GM12892 (cell line): ENCODE measurements at regions not wholly inside any gene's neighbourhood (a gene's known extent, or its start where the extent isn't known, plus 50 kb on each side); places are given as distances from the start of the nearest gene placed in this dataset.
"Not testable (repeated sequence)": the region's sequence is repeated elsewhere in the genome, so short reads cannot be mapped to it uniquely, and the experiment has no call there.

Source experiments
- DNase-seq: peaks from one replicate; pipeline ENCODE4 v3.0.0; 2011; ENCODE audit not compliant: insufficient read length
- FAIRE-seq: peaks from 2 replicates; lab custom pipeline; 2011; peaks lifted over from hg19 to GRCh38; lab: Jason Lieb, UNC
- POLR2A ChIP-seq: IDR thresholded peaks from 2 replicates; pipeline ENCODE4 v1.6.1; 2011; ENCODE audit warnings: low read depth, low read length, control low read depth
- POLR2AphosphoS5 ChIP-seq: IDR thresholded peaks from 2 replicates; pipeline ENCODE4 v1.6.1; 2011; ENCODE audit warnings: low read depth, low read length, control low read depth
- TAF1 ChIP-seq: IDR thresholded peaks from 2 replicates; pipeline ENCODE4 v1.6.1; 2011; ENCODE audit warnings: low read depth, mild to moderate bottlenecking, control low read depth, low read length, borderline replicate concordance

- no peak for TF ChIP-seq TAF1
- no peak for TF ChIP-seq POLR2AphosphoS5
- FAIRE-seq (no peak), DNase-seq (no peak)
These were observed 51.1 kb downstream of the DOP1B start for GRCh38 chr21:36207577-36208320.

DNA sequence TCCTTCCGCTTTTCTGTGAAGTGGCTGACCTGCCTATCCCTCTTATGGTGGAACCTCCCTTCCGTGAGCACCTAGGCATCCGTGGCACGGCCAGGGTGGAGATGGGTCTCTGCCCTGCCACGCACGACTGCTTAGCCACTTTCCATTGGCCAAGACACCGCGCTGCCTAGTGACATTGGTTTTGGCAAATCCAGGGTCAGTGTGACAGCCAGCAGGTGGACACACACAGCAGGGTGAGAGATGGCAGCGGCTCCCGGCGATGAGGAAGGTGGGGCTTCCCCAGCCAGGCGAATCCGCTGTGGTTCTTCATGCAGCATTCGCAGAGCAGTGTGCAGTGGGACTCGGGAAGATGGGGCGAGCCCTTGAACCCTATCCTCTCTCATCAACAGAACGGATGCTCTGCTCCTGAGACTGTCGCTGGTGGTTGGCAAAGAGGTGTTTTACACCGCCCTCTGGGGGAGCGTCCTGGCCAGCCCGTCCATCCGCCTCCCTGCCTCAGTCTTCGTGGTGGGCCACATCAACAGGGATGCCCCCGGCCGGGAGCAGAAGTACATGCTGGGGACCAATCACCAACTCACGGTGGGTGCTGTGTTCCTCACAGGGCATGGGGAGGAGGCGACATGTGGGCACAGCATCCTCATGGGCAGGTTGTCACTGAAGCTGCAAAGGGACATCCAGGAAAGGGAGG, 51.8 kb downstream of the DOP1B start:
- TF ChIP-seq POLR2AphosphoS5 (no peak), POLR2A (no peak), TAF1 (no peak)
- DNase-seq (no peak), FAIRE-seq (no peak)

DNA sequence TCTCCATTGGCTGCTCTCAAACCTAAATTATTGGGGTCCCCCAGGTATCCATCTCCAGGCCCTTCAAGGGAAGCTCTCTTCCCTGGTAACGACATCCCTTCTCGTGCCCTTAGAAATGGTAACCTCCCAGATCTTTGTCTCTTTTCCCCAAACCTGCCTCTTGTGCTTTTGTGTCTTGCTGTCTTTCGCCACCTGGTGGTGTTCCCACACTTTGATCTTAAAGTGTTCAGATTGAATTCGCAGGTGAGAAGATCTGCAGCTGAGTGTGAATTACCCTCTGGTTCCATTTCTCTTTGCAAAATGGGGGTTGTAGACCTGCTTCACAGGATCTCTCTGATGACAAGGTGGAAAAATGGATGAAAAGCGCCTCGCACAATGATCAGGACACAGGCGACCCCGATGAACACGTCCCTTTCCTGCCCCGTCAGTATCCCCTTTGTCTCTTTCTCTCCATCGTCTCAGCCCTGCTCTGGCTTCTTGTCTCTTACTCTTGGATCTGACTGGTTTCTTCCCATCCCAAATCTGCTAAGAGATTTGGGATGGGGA, 53.1 kb downstream of the DOP1B start:
- FAIRE-seq = peak; percentile 69
- TF ChIP-seq POLR2A (no peak), TAF1 (no peak), POLR2AphosphoS5 (no peak)
- DNase-seq = peak; percentile 23

DNA sequence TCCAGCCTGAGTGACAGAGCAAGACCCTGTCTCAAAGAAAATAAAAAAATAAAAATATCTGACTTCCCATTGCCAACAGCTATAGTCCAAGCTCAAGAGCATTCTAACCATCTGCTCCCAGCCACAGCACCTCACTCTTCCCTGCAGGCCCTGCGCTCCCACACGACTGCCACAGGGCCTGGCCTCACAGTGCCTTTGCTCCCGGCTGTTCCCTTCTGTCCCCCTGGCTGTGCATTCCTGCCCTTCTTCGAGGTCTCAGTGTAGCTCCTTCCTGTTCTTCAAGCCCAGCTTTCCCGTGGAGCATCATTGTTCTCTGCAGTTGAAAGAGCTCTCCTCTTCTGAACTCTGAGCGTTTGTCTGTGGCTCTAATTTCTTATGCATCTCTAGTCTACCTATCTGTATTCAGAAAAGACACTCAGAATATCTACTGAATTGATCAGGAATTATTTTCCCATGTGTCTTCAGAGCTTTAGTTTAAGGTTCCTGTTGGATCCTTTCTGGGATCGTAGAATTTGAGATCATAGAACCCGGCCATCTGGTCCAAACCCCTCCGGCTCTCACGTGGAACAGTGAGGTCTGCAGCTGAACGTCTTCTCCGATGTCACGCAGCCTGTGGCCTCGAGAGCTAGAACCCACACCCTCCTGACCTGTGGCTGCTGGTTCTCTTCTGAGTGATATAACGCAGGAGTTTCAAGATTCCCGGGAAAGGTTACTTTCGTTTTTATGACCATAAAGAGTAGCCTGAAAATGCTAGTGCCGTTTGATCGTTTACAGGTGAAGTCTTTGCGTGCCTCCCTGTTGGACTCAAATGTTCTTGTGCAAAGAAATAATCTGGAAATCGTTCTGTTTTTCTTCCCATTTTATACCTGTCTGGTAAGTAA, 54.4 kb downstream of the DOP1B start:
- DNase-seq (no peak), FAIRE-seq (no peak)
- TF ChIP-seq POLR2A (no peak), TAF1 (no peak), POLR2AphosphoS5 (no peak)

DNA sequence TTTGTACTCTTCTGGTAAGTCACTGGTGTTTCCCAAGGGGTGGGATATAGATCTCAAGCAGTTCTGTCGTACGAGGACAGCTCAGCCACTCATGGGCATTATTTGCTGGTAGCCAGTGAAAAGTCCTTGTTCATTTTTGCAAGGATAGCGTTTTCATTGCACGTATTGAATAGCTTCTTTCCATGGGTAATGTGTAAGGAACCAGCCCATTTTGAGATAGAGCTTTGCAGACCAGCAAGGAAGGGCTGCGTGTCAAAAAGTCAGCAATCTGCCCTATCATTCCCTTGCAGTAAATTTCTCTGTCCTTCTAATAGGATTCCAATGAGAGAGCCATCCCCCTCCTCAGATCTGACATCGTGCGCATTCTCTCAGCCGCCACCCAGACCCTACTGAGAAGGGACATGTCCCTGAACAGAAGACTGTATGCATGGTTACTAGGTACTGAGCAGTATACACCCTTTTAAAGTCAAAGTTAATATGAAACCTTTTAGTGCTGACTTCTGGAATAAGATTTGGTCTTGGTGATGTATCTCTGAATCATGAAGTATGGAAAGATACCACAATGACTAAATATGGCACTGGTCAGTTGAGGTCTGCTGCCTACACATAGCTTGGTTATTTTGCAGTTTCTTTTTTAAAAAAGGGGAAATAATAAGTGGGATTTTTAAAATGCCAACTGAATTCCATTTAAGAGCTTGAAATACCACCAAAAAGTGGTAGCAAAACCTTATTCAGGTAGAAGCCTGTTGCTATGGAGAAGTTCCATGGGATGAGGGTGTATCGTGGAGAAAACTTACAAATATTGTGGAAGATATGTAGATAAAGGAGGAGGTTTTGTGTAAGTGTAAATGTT, 55.3 kb downstream of the DOP1B start:
- no peak for DNase-seq
- no peak for TF ChIP-seq POLR2AphosphoS5
- TF ChIP-seq TAF1 = no peak
- no peak for TF ChIP-seq POLR2A
- FAIRE-seq = no peak

GRCh38 chr21:36212513-36212780, 55.8 kb downstream of the DOP1B start:
- DNase-seq (no peak), FAIRE-seq (no peak)
- TF ChIP-seq POLR2AphosphoS5 = no peak
- TF ChIP-seq POLR2A = no peak
- no peak for TF ChIP-seq TAF1

DNA sequence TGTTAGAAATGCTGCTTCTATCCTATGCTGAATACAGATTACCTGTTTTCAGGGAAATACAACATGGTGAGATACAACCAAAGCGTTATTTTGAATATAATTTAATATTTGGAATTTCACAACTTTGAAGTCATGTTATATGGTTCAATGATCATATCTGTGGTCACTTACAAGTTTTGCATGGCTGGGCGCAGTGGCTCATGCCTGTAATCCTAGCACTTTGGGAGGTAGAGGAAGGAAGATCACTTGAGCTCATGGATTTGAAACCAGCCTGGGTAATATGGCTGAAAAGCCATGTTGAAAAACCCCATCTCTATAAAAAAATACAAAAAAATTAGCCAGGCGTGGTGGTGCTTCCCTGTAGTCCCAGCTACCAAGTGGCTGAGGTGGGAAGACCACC, 57.9 kb downstream of the DOP1B start:
- FAIRE-seq (no peak), DNase-seq (no peak)
- TF ChIP-seq POLR2A = no peak
- no peak for TF ChIP-seq POLR2AphosphoS5
- TF ChIP-seq TAF1 = no peak

GRCh38 chr21:36217743-36218142, 61.1 kb downstream of the DOP1B start:
- DNase-seq (no peak), FAIRE-seq (no peak)
- no peak for TF ChIP-seq TAF1
- TF ChIP-seq POLR2AphosphoS5 = no peak

GRCh38 chr21:36218691-36219090, 62.1 kb downstream of the DOP1B start:
- FAIRE-seq (no peak), DNase-seq (no peak)
- TF ChIP-seq TAF1 (no peak), POLR2AphosphoS5 (no peak), POLR2A (no peak)

DNA sequence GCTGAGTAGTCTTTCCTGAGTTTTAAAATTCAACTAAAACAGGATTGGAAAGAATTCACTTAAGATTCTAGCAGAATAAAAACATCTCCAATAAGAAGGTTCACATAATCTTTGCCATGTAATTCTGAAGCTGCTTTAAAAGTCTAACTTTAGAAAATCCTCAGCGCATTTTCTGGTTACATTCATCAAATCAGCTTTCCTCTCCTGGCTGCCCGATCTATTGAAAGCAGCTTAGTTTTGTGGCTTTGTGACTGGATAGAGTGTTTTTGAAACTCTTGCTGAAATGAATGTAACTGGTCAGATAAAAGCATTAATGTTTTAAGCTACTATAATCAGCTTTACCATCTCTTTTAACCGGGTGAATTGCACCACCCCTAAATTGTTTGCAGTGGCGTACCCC, 66.8 kb downstream of the DOP1B start:
- TF ChIP-seq POLR2AphosphoS5 (no peak), TAF1 (no peak), POLR2A (no peak)
- DNase-seq (no peak), FAIRE-seq (no peak)

DNA sequence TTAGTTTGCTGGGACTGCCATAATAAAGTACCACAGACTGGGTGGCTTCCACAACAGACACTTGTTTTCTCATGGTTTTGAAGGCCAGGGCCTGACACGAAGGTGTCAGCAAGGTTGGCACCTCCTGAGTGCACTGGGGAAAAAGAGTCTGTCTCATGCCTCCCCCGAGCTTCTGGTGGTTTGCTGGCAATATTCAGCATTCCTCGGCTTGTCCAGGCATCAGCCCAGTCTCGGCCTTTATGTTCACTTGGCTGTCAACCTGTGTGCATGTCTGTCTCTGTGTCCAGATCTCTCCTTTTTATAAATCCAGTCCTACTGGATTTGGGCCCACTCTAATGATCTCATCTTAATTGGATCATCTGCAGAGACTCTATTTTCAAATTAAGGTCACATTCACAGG, 72.6 kb downstream of the DOP1B start:
- DNase-seq (no peak), FAIRE-seq (peak; percentile 56)
- TF ChIP-seq POLR2AphosphoS5 (no peak), POLR2A (no peak), TAF1 (no peak)

- FAIRE-seq = not testable (repeated sequence)
These were observed 74.8 kb downstream of the DOP1B start for GRCh38 chr21:36231444-36231843.

More at GRCh38 chr21:36231444-36231843, 74.8 kb downstream of the DOP1B start:
- DNase-seq = not testable (repeated sequence)
